Fibroblast of lung (primary cell): ENCODE measurements at regions not wholly inside any gene's neighbourhood (a gene's known extent, or its start where the extent isn't known, plus 50 kb on each side); places are given as distances from the start of the nearest gene placed in this dataset.

Experiments
- EZH2 ChIP-seq: IDR thresholded peaks from 2 replicates; pipeline ENCODE4 v1.5.1; 2012; ENCODE audit warnings: low read length, control low read depth, mild to moderate bottlenecking; ENCODE audit errors: missing control alignments
- TF ChIP-seq, protein P1 (sequence below), 2 donors: IDR thresholded peaks in 1 of 2; conservative IDR thresholded peaks in 1 of 2; 1 replicate in 1 of 2; 2 replicates in 1 of 2; pipeline ENCODE4 v1.5.1; 2011 to 2012; ENCODE audit warnings: low read length in 2 of 2, control low read depth in 1 of 2, inconsistent platforms in 1 of 2, low read depth in 1 of 2, mild to moderate bottlenecking in 1 of 2

DNA sequence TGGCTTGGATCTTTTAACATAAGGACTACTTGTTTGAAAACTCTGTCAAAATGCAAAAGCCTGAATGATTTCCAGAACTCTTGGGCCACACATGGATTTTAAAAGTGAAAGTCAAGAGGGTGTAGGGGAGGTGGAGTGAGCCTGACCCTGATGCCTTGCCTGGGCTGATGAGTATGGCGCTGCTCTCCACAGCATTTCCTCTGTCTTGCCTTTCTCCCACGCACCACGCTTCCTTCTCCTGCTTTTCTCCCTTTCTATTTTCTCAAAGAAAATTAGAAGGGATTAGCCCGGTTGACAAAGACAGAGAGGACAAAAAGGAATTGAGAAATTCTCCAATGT is 207.0 kb upstream of the CCDC68 start:
- TF ChIP-seq, protein P1, sequence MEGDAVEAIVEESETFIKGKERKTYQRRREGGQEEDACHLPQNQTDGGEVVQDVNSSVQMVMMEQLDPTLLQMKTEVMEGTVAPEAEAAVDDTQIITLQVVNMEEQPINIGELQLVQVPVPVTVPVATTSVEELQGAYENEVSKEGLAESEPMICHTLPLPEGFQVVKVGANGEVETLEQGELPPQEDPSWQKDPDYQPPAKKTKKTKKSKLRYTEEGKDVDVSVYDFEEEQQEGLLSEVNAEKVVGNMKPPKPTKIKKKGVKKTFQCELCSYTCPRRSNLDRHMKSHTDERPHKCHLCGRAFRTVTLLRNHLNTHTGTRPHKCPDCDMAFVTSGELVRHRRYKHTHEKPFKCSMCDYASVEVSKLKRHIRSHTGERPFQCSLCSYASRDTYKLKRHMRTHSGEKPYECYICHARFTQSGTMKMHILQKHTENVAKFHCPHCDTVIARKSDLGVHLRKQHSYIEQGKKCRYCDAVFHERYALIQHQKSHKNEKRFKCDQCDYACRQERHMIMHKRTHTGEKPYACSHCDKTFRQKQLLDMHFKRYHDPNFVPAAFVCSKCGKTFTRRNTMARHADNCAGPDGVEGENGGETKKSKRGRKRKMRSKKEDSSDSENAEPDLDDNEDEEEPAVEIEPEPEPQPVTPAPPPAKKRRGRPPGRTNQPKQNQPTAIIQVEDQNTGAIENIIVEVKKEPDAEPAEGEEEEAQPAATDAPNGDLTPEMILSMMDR (conservative IDR thresholded peaks at IDR 0.05 in 1 of 2, IDR thresholded peaks at IDR 0.05 in 1 of 2; ENCODE audit: low read depth in 1 of 2, low read length in 2 of 2): no peak
- TF ChIP-seq EZH2: no peak
